Transverse colon (tissue), 4 donors: ENCODE measurements at regions not wholly inside any gene's neighbourhood (a gene's known extent, or its start where the extent isn't known, plus 50 kb on each side); places are given as distances from the start of the nearest gene placed in this dataset.

ENCODE experiments used
- DNase-seq: peaks from one replicate; pipeline ENCODE4 v3.0.0-alpha.2; 2019
- H3K27ac ChIP-seq, 4 donors: fragments of 200-600 bp; sonication (generic); 2 replicates each; pipeline ENCODE4 v1.5.1; 2016 to 2018; ENCODE audit warnings: inconsistent platforms in 4 of 4
- H3K27me3 ChIP-seq: fragments of 200-600 bp; sonication (generic); 2 replicates; pipeline ENCODE4 v1.5.1; 2017; ENCODE audit warnings: inconsistent platforms
- H3K36me3 ChIP-seq, 4 donors: fragments of 200-600 bp; sonication (generic); 2 replicates each; pipeline ENCODE4 v1.5.1; 2017 to 2019; ENCODE audit warnings: inconsistent platforms in 4 of 4
- H3K4me1 ChIP-seq, 4 donors: fragments of 200-600 bp; sonication (generic); 2 replicates each; pipeline ENCODE4 v1.5.1; 2017 to 2020; ENCODE audit warnings: inconsistent platforms in 4 of 4
- H3K4me3 ChIP-seq, 4 donors: fragments of 200-600 bp; sonication (generic); 1 replicate in 1 of 4; 2 replicates in 3 of 4; pipeline versions ENCODE4 v1.5.1 to v1.6.1; 2017 to 2019; ENCODE audit warnings: inconsistent platforms in 4 of 4
- H3K9me3 ChIP-seq, 2 donors: fragments of 200-600 bp; sonication (generic); 2 replicates each; pipeline ENCODE4 v1.5.1; 2017 to 2019; ENCODE audit warnings: inconsistent platforms in 2 of 2
- EP300 ChIP-seq: sonication (generic); formaldehyde crosslinking; IDR thresholded peaks from one replicate; pipeline ENCODE4 v1.6.1; 2017; ENCODE audit warnings: antibody characterized with exemption, low read depth
- POLR2A ChIP-seq: fragments of 450-650 bp; IDR thresholded peaks from one replicate; pipeline ENCODE4 v1.6.1; 2016; ENCODE audit warnings: antibody characterized with exemption, mild to moderate bottlenecking, moderate library complexity
- POLR2AphosphoS5 ChIP-seq, 3 donors: sonication (generic); formaldehyde crosslinking; IDR thresholded peaks; one replicate each; pipeline ENCODE4 v1.6.1; 2016; ENCODE audit warnings: antibody characterized with exemption in 3 of 3
- WGBS, 2 donors: methylation state at CpG; one replicate each; pipeline ENCODE4 v1.1.5; 2018; ENCODE audit warnings: low coverage in 1 of 2; 5-methylcytosine and 5-hydroxymethylcytosine counted together
- in situ Hi-C, 4 donors: fragments of 200-750 bp; cut with MboI; loops; one replicate each; pipeline versions ENCODE4 v1.15.0 to v1.15.1; 2017; ENCODE audit warnings: low sequenced_read_pairs in 3 of 4, low pct_ligation_motif_present in 1 of 4, low pct_unique_long_range_greater_than_20kb in 1 of 4
- intact Hi-C: fragments of 100-400 bp; cut with DNase I; formaldehyde crosslinking; loops from one replicate; pipeline ENCODE4 v1.15.1; 2023; ENCODE audit warnings: low total_unique reads
- TF ChIP-seq, protein P1 (sequence below), 5 experiments: fragments of 200-600 bp in 3 of 5; fragments of 450-650 bp in 2 of 5; sonication (generic) in 3 of 5; IDR thresholded peaks; 1 replicate in 2 of 5; 2 replicates in 3 of 5; pipeline ENCODE4 v1.5.1; 2016 to 2017; ENCODE audit warnings: antibody characterized with exemption in 5 of 5, inconsistent platforms in 3 of 5, mild to moderate bottlenecking in 2 of 5, moderate library complexity in 1 of 5

DNA sequence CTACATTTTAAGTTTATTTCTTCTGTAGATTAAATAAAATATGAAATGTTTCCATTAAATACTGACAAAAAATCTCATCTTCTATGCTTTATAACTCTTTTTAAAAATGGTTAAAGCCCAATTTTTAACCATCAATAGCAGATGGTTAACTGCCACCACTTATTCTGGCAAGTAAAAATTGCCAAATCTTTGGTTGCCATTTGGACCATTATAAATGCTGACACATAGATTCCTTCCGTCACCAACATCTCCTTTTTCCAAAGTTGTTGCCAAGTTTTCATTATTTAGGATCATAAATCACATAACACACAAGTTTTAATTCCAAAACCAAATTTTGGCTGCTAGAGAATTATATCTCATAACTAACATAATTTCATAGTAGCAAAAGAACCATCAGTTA lies 1614.3 kb downstream of the REEP3 start:
- H3K4me3 ChIP-seq = no peak overlapping the region
- in situ Hi-C loops (no loop called here), intact Hi-C loops (no loop called here)
- no peaks in the 10 kb centered on the region for H3K9me3 ChIP-seq
- no peaks in the 10 kb centered on the region for H3K36me3 ChIP-seq
- H3K27ac ChIP-seq = no peak overlapping the region
- TF ChIP-seq, protein P1, sequence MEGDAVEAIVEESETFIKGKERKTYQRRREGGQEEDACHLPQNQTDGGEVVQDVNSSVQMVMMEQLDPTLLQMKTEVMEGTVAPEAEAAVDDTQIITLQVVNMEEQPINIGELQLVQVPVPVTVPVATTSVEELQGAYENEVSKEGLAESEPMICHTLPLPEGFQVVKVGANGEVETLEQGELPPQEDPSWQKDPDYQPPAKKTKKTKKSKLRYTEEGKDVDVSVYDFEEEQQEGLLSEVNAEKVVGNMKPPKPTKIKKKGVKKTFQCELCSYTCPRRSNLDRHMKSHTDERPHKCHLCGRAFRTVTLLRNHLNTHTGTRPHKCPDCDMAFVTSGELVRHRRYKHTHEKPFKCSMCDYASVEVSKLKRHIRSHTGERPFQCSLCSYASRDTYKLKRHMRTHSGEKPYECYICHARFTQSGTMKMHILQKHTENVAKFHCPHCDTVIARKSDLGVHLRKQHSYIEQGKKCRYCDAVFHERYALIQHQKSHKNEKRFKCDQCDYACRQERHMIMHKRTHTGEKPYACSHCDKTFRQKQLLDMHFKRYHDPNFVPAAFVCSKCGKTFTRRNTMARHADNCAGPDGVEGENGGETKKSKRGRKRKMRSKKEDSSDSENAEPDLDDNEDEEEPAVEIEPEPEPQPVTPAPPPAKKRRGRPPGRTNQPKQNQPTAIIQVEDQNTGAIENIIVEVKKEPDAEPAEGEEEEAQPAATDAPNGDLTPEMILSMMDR (IDR thresholded peaks at IDR 0.05) = no peak
- TF ChIP-seq POLR2A = no peak
- no peak for TF ChIP-seq EP300
- TF ChIP-seq POLR2AphosphoS5 (IDR thresholded peaks at IDR 0.05) = no peak
- H3K27me3 ChIP-seq = no peaks in the 10 kb centered on the region
- 56 to 67% methylated on average over 1 of the region's 1 CpG for WGBS, 2 donors
- no peak for DNase-seq
- no peaks in the 10 kb centered on the region for H3K4me1 ChIP-seq

DNA sequence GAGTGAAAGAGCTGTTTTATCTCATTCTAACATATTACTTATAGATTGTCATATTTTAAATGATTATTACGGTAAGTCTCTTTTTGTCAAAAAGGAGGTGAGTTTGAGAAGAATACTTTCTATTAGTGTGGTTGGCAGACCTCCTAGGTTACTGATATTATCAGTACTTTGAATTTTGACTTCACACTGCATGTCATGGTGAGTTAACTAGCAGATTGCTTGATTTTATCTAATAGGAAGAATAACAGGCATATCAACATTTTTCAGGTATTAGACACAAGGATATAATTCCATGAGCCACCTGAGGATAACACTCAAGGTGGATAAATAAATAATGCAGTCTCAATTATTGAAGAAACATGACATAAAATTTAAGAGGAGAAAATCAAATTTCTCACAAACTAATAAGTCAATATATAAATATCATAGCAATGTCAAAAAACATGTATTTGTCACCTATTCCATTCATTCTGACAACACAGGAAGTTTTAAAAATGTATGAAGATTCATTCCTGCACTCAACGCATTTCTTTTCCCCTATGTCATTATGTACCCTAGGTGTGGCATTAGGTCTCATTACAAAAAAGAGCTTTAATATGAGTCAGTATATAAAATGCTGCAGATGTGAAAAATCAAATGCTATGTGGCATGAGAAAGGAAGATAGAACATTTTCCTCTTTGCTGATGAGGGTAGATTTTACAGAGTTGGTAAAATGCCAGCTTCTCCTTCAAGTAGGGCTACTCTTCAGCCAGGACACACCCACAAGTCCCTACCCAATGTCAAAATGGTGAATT lies 1621.6 kb downstream of the REEP3 start:
- intact Hi-C loops = no loop called here
- TF ChIP-seq, protein P1 (IDR thresholded peaks at IDR 0.05) = no peak
- TF ChIP-seq POLR2AphosphoS5 (IDR thresholded peaks at IDR 0.05) (no peak), POLR2A (no peak), EP300 (no peak)
- 78 to 85% methylated on average over 2 of the region's 2 CpGs for WGBS, 2 donors

DNA sequence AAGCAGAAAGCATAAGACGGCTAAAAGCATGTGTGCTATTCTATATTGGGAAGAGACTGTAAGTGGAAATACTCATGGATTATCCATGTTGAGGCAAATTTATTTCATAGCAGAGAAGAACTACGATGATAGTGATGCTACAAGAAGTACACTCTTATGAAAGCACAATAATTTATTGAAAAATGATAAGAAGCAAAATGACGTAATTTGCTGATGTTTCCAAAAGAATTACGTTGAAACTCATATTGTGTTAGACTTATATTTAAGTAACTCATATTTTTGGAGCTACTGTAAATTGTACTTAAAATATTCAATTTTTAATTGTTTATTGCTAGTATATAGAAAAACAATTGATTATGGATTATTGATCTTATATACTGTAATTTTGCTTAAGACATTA lies 1622.5 kb downstream of the REEP3 start:
- H3K9me3 ChIP-seq = no peaks in the 10 kb centered on the region
- intact Hi-C loops (no loop called here), in situ Hi-C loops (no loop called here)
- no peaks in the 10 kb centered on the region for H3K36me3 ChIP-seq
- no peaks in the 10 kb centered on the region for H3K4me1 ChIP-seq
- no peak overlapping the region for H3K4me3 ChIP-seq
- no peak for TF ChIP-seq EP300
- TF ChIP-seq, protein P1 (IDR thresholded peaks at IDR 0.05) = no peak
- DNase-seq = no peak
- WGBS, 2 donors = 75 to 83% methylated on average over 4 of the region's 4 CpGs
- H3K27me3 ChIP-seq = no peaks in the 10 kb centered on the region
- H3K27ac ChIP-seq = no peak overlapping the region

More for the DNA sequence above, 1621.6 kb downstream of the REEP3 start:
- Histone ChIP-seq H3K4me3 (no peak overlapping the region), H3K9me3 (no peaks in the 10 kb centered on the region), H3K27ac (no peak overlapping the region), H3K4me1 (no peaks in the 10 kb centered on the region), H3K27me3 (no peaks in the 10 kb centered on the region), H3K36me3 (no peaks in the 10 kb centered on the region)
- in situ Hi-C loops = no loop called here
- DNase-seq = no peak

DNA sequence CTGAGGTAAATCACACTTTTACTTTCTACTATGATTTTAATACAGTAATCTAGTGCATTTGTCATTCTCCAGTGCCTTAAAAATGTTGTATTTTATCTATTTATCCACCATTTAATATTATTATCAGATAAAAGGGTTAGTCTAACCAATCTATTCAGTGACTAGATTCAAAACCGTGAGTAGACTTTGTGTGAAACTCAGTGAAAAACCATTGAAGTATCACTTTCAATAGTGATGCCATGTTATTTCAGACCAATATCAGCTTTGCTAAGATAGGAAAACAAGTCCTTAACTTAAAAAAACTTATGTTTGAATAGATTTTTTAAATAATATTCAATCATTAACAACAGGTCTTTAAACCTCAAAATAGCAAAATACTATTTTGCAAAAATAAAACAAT lies 1628.7 kb downstream of the REEP3 start:
- intact Hi-C loops (no loop called here), in situ Hi-C loops (no loop called here)
- DNase-seq = no peak
- Histone ChIP-seq H3K4me1 (no peaks in the 10 kb centered on the region), H3K27me3 (no peaks in the 10 kb centered on the region), H3K27ac (no peak overlapping the region), H3K4me3 (no peak overlapping the region), H3K36me3 (no peaks in the 10 kb centered on the region), H3K9me3 (no peaks in the 10 kb centered on the region)
- 75 to 78% methylated on average over 1 of the region's 1 CpG for WGBS, 2 donors
- TF ChIP-seq EP300 = no peak

DNA sequence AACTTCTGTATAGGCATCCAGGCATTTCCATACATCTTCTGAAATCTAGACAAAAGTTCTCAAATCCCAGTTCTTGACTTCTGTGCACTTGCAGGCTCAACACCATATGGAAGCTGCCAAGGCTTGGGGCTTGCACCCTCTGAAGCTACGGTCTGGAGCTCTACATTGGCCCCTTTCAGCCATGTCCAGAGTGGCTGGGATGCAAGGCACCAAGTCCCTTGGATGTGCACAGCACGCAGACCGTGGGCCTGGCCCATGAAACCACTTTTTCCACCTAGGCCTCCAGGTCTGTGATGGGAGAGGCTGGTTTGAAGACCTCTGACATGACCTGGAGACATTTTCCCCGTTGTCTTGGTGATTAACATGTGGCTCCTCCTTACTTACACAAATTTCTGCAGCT lies 1645.1 kb downstream of the REEP3 start:
- WGBS, 2 donors = 68% methylated on average over 4 of the region's 4 CpGs; no CpG with 5 or more reads in 1 of the 2 donors
- no peak overlapping the region for H3K4me3 ChIP-seq
- no peaks in the 10 kb centered on the region for H3K36me3 ChIP-seq
- no peaks in the 10 kb centered on the region for H3K27me3 ChIP-seq
- in situ Hi-C loops (no loop called here), intact Hi-C loops (no loop called here)
- no peak overlapping the region for H3K27ac ChIP-seq
- H3K9me3 ChIP-seq = no peaks in the 10 kb centered on the region
- no peak for DNase-seq
- no peaks in the 10 kb centered on the region for H3K4me1 ChIP-seq
- TF ChIP-seq POLR2AphosphoS5 (IDR thresholded peaks at IDR 0.05) = no peak
- no peak for TF ChIP-seq EP300
- TF ChIP-seq, protein P1 (IDR thresholded peaks at IDR 0.05) = no peak
- TF ChIP-seq POLR2A = no peak
